Liver (tissue), 8 donors: ENCODE measurements at regions not wholly inside any gene's neighbourhood (a gene's known extent, or its start where the extent isn't known, plus 50 kb on each side); places are given as distances from the start of the nearest gene placed in this dataset.

Source experiments
- DNase-seq: peaks from one replicate; pipeline ENCODE4 v3.0.0-alpha.2; 2017; ENCODE audit warnings: low spot score
- H3K27ac ChIP-seq, 2 donors: one replicate each; pipeline ENCODE4 v1.7.0; 2013; ENCODE audit warnings: inconsistent platforms in 2 of 2, low read length in 2 of 2, control low read depth in 1 of 2, low read depth in 1 of 2, mild to moderate bottlenecking in 1 of 2
- H3K27me3 ChIP-seq, 4 donors: one replicate each; pipeline versions ENCODE4 v1.6.1 to v1.7.0; 2013; ENCODE audit warnings: low read length in 3 of 4, inconsistent platforms in 1 of 4, mild to moderate bottlenecking in 1 of 4, moderate library complexity in 1 of 4; ENCODE audit not compliant: control insufficient read depth in 4 of 4, insufficient read depth in 4 of 4
- H3K36me3 ChIP-seq, 4 donors: one replicate each; pipeline versions ENCODE4 v1.6.1 to v1.7.0; 2013; ENCODE audit warnings: low read length in 3 of 4, mild to moderate bottlenecking in 3 of 4, low read depth in 1 of 4, moderate library complexity in 1 of 4; ENCODE audit not compliant: control insufficient read depth in 4 of 4, insufficient read depth in 3 of 4
- H3K4me1 ChIP-seq, 4 donors: one replicate each; pipeline versions ENCODE4 v1.6.1 to v1.7.0; 2013; ENCODE audit warnings: low read length in 3 of 4, mild to moderate bottlenecking in 3 of 4, moderate library complexity in 1 of 4; ENCODE audit not compliant: control insufficient read depth in 4 of 4, insufficient read depth in 4 of 4
- H3K4me3 ChIP-seq, 3 donors: one replicate each; pipeline versions ENCODE4 v1.6.1 to v1.7.0; 2013; ENCODE audit warnings: low read length in 3 of 3, control low read depth in 1 of 3, low read depth in 1 of 3, mild to moderate bottlenecking in 1 of 3
- H3K9ac ChIP-seq, 2 donors: one replicate each; pipeline ENCODE4 v1.7.0; 2013; ENCODE audit warnings: low read length in 2 of 2, mild to moderate bottlenecking in 2 of 2, moderate library complexity in 2 of 2, control low read depth in 1 of 2, low read depth in 1 of 2
- H3K9me3 ChIP-seq, 4 donors: one replicate each; pipeline versions ENCODE4 v1.6.1 to v1.7.0; 2013; ENCODE audit warnings: low read length in 3 of 4; ENCODE audit not compliant: control insufficient read depth in 4 of 4
- ATF3 ChIP-seq: IDR thresholded peaks from 2 replicates; pipeline ENCODE4 v1.6.1; 2016; ENCODE audit warnings: antibody characterized with exemption
- CTCF ChIP-seq: fragments of 150-350 bp; IDR thresholded peaks from 2 replicates; pipeline ENCODE4 v1.5.1; 2017; ENCODE audit warnings: improper control_type of control experiment, low read depth, low read length; ENCODE audit not compliant: missing input control
- EGR1 ChIP-seq, 2 donors: IDR thresholded peaks; 2 replicates each; pipeline ENCODE4 v1.6.1; 2016 to 2018; ENCODE audit warnings: antibody characterized with exemption in 2 of 2, low read depth in 2 of 2
- FOXA1 ChIP-seq: IDR thresholded peaks from 2 replicates; pipeline ENCODE4 v1.6.1; 2016; ENCODE audit warnings: antibody characterized with exemption
- FOXA2 ChIP-seq: IDR thresholded peaks from 2 replicates; pipeline ENCODE4 v1.6.1; 2016; ENCODE audit warnings: antibody characterized with exemption
- GABPA ChIP-seq, 2 donors: IDR thresholded peaks in 1 of 2; conservative IDR thresholded peaks in 1 of 2; 2 replicates each; pipeline ENCODE4 v1.6.1; 2016; ENCODE audit warnings: antibody characterized with exemption in 2 of 2, mild to moderate bottlenecking in 1 of 2, moderate library complexity in 1 of 2
- HNF4A ChIP-seq, 2 donors: conservative IDR thresholded peaks; 2 replicates each; pipeline ENCODE4 v1.6.1; 2016; ENCODE audit warnings: antibody characterized with exemption in 2 of 2, mild to moderate bottlenecking in 2 of 2
- HNF4G ChIP-seq: IDR thresholded peaks from 2 replicates; pipeline ENCODE4 v1.6.1; 2016; ENCODE audit warnings: antibody characterized with exemption
- MAX ChIP-seq: IDR thresholded peaks from 2 replicates; pipeline ENCODE4 v1.6.1; 2016; ENCODE audit warnings: antibody characterized with exemption
- NR2F2 ChIP-seq: IDR thresholded peaks from 2 replicates; pipeline ENCODE4 v1.6.1; 2016; ENCODE audit warnings: antibody characterized with exemption
- RAD21 ChIP-seq, 2 donors: IDR thresholded peaks; 2 replicates each; pipeline ENCODE4 v1.6.1; 2016; ENCODE audit warnings: antibody characterized with exemption in 2 of 2, mild to moderate bottlenecking in 2 of 2
- RXRA ChIP-seq, 2 donors: IDR thresholded peaks; 2 replicates each; pipeline ENCODE4 v1.6.1; 2017 to 2018; ENCODE audit warnings: antibody characterized with exemption in 2 of 2, mild to moderate bottlenecking in 1 of 2
- SP1 ChIP-seq: IDR thresholded peaks from 2 replicates; pipeline ENCODE4 v1.6.1; 2018; ENCODE audit warnings: antibody characterized with exemption, mild to moderate bottlenecking
- TAF1 ChIP-seq: conservative IDR thresholded peaks from 2 replicates; pipeline ENCODE4 v1.6.1; 2016; ENCODE audit warnings: antibody characterized with exemption, mild to moderate bottlenecking
- YY1 ChIP-seq: IDR thresholded peaks from 2 replicates; pipeline ENCODE4 v1.6.1; 2016; ENCODE audit warnings: antibody characterized with exemption, mild to moderate bottlenecking
- ZBTB33 ChIP-seq: IDR thresholded peaks from 2 replicates; pipeline ENCODE4 v1.6.1; 2016; ENCODE audit warnings: antibody characterized with exemption
- WGBS: extraction: QIAGEN DNeasy Blood & Tissue Kit; methylation state at CpG from one replicate; pipeline ENCODE4 v1.1.7; 2013; 5-methylcytosine and 5-hydroxymethylcytosine counted together
- donor health status: healthy.
- donor health status: healthy.
- donor health status: healthy.
- donor health status: healthy.
- donor health status: healthy.

GRCh38 chr2:59288771-59289170 lies 1047.6 kb upstream of the FANCL start:
- no peak for DNase-seq
- Histone ChIP-seq H3K9ac (no peak overlapping the region), H3K36me3 (no peaks in the 10 kb centered on the region), H3K27me3 (peaks cover 0 to 6% (median 0%) of the 10 kb centered on the region in 4 donors), H3K4me1 (no peaks in the 10 kb centered on the region), H3K27ac (no peak overlapping the region), H3K9me3 (no peaks in the 10 kb centered on the region), H3K4me3 (no peak overlapping the region)
- WGBS, result 86% methylated on average over 2 of the region's 2 CpGs
- no peak for TF ChIP-seq FOXA1
- TF ChIP-seq EGR1 (IDR thresholded peaks at IDR 0.05; ENCODE audit: low read depth in 2 of 2), result no peak
- TF ChIP-seq FOXA2, result no peak
- no peak for TF ChIP-seq NR2F2
- no peak for TF ChIP-seq YY1
- no peak for TF ChIP-seq HNF4A (conservative IDR thresholded peaks at IDR 0.05)
- no peak for TF ChIP-seq SP1
- no peak for TF ChIP-seq GABPA (IDR thresholded peaks at IDR 0.05 in 1 of 2, conservative IDR thresholded peaks at IDR 0.05 in 1 of 2)

GRCh38 chr2:59282374-59283057 lies 1041.4 kb upstream of the FANCL start:
- TF ChIP-seq RXRA (IDR thresholded peaks at IDR 0.05), result no peak
- no peak for TF ChIP-seq CTCF
- TF ChIP-seq HNF4G, result no peak
- no peak for TF ChIP-seq FOXA1
- no peak for TF ChIP-seq ATF3
- no peak for TF ChIP-seq NR2F2
- no peak for TF ChIP-seq MAX
- TF ChIP-seq HNF4A (conservative IDR thresholded peaks at IDR 0.05), result no peak
- no peak for TF ChIP-seq YY1
- no peak for TF ChIP-seq TAF1
- no peak for TF ChIP-seq RAD21 (IDR thresholded peaks at IDR 0.05)
- TF ChIP-seq SP1, result no peak
- no peak overlapping the region for H3K27ac ChIP-seq
- H3K27me3 ChIP-seq, result peaks cover 0 to 2% (median 0%) of the 10 kb centered on the region in 4 donors
- no peaks in the 10 kb centered on the region for H3K4me1 ChIP-seq
- H3K9me3 ChIP-seq, result no peaks in the 10 kb centered on the region
- no peak for DNase-seq
- H3K9ac ChIP-seq, result no peak overlapping the region
- no peaks in the 10 kb centered on the region for H3K36me3 ChIP-seq
- 50% methylated on average over 6 of the region's 6 CpGs for whole genome bisulfite sequencing
- no peak overlapping the region for H3K4me3 ChIP-seq

GRCh38 chr2:59277671-59278070 lies 1036.5 kb upstream of the FANCL start:
- Histone ChIP-seq H3K27me3 (peaks cover 0 to 5% (median 0%) of the 10 kb centered on the region in 4 donors), H3K4me3 (no peak overlapping the region), H3K9ac (no peak overlapping the region), H3K27ac (no peak overlapping the region), H3K9me3 (no peaks in the 10 kb centered on the region), H3K36me3 (no peaks in the 10 kb centered on the region), H3K4me1 (no peaks in the 10 kb centered on the region)
- WGBS, result 69% methylated on average over 5 of the region's 5 CpGs
- TF ChIP-seq SP1, result no peak
- no peak for TF ChIP-seq GABPA (IDR thresholded peaks at IDR 0.05 in 1 of 2, conservative IDR thresholded peaks at IDR 0.05 in 1 of 2)
- TF ChIP-seq HNF4A (conservative IDR thresholded peaks at IDR 0.05), result no peak
- TF ChIP-seq TAF1, result no peak
- no peak for TF ChIP-seq RAD21 (IDR thresholded peaks at IDR 0.05)
- TF ChIP-seq ZBTB33, result no peak
- no peak for TF ChIP-seq HNF4G
- TF ChIP-seq YY1, result no peak
- DNase-seq, result no peak
